NCI-H146 treated with DMSO at 0.1 percent for 48 hours (cell line): ENCODE measurements at regions not wholly inside any gene's neighbourhood (a gene's known extent, or its start where the extent isn't known, plus 50 kb on each side); places are given as distances from the start of the nearest gene placed in this dataset.
"Not testable (repeated sequence)": the region's sequence is repeated elsewhere in the genome, so short reads cannot be mapped to it uniquely, and the experiment has no call there.

Experiments used
- DNase-seq: peaks from one replicate; lab custom pipeline; 2025; ENCODE audit not compliant: unreplicated experiment; lab: John Stamatoyannopoulos, UW

DNA sequence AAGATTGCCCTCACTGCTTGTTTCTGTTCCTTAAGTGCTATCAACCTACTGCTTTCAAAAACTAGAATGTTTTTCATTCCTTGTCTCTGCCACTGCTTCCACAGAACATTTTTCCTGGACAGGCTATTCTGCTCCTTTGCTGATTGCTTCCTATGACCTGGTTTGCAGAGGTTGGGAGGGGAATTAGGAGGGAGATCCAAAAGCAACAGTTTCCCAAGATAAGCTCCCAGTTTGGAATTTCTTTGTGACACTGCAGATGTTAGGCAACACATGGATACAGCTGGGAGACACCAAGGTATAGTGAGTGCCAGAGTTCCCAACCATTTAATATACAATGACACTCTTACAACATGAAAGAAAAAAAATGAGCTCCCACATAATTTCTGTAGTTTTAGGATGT, 1036.5 kb downstream of the ROBO2 start:
- no peak for DNase-seq

DNA sequence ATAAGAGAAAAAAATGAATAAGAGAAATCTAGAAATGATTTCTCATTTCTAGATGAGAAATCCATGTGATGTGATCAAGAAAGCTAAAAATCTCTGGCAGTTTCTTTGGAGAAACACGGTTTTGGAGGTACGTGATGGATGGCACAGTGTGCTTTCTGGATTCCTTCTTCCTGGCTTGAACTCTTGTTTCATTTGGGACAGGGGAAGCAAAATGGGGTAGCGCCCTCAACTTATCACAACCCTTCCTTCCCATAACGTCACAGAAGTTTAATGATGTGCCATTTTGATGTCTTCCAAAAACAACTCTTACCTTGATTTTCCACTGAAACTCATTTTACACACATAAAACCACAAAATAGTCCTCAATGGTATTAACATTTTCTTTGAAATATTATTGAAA, 1037.3 kb downstream of the ROBO2 start:
- no peak for DNase-seq

DNA sequence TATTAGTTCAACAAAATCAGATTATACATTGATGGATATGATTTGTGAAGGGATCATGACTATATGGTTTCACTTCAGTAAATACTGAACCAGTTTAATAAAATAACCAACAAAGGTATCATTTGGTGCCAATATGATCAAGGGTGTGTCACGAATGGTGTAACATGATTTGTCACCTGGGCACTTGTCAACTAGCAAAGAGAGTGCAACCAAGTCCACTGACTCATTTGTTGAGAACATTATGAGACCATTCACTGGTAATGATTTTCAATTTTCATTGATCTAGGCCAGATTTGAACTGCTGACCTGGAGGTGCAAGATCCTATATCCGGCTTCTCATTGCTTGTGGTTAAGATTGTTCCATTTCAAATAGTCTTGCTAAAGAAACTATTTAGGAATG, 1037.9 kb downstream of the ROBO2 start:
- no peak for DNase-seq

DNA sequence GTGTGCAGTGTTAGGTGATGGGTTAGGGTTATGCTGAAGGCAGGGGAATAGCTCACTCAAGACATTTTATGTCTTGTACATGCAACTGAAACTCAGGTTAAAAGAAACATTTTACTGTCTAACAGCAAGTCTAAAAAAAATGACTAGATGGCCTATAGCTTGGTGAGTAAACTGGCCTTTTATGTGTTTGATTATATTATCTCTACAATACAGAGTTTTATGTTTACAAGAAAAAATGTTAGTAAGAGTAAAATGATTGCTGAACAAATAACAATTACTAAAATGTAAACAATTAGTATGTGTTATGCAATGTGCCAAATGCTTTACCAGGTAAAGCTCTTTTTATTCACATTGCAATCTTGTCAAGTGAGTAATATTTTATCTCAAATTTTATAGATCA, 1039.6 kb downstream of the ROBO2 start:
- no peak for DNase-seq

DNA sequence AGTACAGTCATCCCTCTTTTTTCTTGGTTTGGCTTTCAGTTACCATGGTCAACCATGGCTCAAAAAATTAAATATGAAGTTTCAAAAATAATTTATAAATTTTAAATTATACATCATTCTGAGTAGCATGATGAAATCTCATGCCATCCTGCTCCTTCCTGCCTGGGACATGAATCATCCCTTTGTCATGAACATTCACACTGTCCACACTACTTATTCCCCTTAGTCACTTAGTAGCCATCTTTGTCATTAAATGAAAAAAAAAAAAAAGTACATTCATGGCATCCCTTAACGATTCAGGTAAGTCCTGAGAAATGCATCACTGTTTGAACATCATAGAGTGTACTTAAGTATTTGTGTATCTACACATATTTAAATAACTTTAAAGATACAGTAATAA, 1046.3 kb downstream of the ROBO2 start:
- no peak for DNase-seq

DNA sequence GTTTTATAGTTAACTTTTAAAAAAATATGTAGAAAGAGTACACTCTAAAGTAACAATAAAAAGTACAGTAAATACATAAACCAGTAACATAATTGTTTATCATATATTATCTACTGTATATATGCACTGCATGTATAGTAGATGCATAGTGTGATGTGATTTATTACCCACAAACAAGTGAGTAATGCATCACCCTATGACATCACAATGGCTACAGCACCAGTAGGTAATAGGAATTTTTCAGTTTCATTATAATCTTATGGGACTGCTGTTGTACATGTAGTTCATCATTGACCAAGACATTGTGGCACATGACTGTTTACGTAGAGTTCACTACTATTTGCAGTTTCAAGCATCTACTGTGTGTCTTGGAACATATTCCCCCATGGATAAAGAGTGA, 1047.2 kb downstream of the ROBO2 start:
- no peak for DNase-seq

DNA sequence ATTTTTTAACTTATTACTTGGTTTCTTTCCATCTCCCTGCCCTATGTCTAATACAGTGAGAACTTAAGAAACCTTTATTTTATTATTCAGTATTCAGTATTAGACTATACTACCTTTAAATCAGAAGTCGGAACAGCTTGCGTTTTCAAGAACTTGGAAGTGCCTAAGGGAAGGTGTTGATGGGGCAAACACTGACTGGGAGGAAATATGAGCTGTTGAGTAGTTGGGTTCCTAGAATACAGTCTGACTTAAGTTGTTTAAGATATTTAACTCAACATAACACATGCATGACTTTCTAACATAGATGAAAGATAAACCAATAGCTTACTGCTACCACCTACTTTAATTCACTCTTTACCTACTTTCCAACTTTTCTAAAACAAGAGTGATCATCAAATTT, 1048.1 kb downstream of the ROBO2 start:
- no peak for DNase-seq

DNA sequence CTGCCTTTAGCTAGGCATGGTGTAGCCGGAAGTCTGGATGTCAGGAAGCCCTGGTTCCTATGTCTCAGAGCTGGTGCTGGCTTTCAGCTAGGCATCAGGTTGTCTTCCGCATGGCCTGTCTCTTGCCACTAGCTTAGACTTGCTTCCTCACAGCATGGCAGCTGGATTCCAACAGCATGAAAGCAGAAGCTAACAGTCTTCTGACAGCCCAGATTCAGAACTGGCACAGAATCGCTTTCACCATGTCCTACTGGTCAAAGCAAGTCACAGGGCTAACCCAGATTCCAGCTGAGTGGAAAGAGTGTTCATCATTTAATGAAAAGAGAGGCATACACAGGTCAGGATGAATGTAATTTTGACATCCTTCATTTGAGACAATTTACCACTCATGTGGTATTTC, 1050.5 kb downstream of the ROBO2 start:
- no peak for DNase-seq

DNA sequence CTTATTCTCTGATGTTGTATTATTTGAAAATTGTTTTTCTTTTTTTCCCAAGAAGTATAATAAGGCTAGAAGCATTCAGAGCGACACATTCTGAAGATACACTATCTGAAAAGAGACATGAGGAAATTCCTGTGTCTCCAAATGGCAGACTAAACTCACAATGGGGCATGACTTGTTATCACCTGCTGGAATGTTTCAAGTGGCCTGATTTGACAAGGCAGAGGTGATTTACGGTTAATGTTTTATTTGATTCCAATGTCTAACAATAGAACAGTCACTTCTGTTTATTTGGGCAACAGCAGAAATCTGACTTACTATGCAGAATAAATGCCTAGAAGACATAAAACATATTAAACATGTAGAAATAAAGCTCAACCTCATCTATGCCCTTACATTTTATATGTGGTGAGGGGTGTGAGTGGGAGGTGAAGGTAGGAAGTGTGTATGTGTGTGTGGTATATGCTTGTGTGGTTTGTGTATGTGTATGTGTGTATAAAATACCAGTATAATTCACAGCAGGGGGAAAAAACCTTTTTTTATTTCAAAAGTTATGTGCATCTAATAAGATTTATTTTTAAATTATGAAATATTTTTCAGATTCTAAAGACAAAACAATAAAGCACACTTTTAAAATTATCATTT, 1051.7 kb downstream of the ROBO2 start:
- no peak for DNase-seq

DNA sequence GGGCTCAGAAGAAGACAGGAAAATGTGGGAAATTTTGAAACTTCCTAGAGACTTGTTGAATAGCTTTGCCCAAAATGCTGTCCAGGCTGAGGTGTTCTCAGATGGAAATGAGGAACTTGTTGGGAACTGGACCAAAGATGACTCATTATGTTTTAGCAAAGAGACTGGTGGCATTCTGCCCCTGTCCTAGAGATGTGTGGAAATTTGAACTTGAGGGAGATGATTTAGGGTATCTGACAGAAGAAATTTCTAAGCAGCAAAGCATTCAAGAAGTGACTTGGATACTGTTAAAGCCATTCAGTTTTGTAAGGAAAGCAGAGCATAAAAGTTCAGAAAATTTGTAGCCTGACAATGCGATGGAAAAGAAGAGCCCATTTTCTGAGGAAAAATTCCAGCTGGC, 1052.7 kb downstream of the ROBO2 start:
- not testable (repeated sequence) for DNase-seq

DNA sequence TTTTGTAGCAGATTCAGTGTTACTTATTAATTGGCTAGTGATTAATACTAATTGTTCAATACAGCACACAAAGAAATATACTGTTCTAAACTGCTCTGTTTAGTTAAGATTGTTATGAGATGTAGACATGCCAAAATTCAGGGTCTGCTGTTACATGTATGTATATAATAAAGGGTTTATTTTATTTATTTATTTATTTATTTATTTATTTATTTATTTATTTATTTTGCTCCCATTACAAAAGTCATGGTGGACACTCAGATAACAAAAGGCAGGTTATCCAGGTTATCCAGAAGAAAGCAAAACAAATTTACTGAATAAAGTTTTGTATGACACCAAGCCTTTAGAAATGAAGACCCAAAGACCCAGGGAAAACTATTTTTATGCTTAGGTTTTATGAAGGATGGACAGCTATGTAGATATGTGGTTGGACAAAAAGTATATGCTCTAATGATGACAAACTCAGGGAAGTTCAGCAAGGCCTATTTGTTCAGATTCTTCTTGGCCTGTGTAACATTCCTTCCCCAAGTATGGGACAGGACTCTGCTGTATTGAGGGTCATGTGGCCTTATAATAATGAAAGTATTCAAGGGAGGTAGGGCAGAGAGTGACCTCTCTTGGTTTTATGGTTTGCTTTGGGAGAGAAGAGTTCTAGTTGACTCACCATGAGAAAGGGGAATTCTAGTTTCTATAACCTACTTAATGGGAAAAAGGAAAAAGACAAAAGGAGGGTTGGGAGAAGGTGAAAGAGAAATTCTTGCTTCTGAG, 1056.8 kb downstream of the ROBO2 start:
- DNase-seq, result no peak

DNA sequence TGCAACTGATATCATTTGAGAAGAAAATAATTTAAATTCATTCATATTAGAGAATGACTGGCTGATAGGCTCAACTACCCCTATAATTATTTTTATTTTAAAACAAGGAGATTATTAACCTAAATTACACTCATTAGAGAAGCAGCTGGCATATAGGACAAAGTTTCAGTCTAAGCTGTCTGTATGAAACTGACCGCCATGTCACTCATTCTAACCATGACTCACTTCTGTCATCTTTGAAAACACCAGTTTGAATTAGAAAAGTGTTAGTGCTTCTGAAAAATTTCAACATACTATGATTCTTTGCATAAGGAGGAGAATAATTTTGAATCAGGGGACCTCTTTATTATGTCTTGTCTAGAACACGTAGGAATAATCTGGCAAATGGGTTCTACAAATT, 1058.5 kb downstream of the ROBO2 start:
- DNase-seq, result no peak

DNA sequence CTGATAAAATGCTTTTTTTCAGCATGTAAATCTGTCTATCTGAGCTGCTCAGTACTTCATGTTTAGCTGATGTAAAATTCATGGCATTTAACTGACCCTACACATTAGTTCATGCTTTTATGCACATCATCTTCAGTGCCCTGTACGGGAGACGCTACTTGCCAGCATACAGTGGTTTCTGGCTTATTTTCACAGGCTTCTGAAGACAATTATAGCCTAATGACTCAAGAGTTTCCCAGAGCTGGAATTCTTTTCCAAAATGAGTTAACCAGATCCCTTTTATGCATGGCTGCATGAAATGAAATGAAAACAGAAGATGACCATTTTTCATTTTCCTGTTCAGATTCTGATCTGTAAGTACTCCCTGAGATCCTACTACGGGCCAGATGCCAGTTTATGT, 1061.5 kb downstream of the ROBO2 start:
- no peak for DNase-seq

DNA sequence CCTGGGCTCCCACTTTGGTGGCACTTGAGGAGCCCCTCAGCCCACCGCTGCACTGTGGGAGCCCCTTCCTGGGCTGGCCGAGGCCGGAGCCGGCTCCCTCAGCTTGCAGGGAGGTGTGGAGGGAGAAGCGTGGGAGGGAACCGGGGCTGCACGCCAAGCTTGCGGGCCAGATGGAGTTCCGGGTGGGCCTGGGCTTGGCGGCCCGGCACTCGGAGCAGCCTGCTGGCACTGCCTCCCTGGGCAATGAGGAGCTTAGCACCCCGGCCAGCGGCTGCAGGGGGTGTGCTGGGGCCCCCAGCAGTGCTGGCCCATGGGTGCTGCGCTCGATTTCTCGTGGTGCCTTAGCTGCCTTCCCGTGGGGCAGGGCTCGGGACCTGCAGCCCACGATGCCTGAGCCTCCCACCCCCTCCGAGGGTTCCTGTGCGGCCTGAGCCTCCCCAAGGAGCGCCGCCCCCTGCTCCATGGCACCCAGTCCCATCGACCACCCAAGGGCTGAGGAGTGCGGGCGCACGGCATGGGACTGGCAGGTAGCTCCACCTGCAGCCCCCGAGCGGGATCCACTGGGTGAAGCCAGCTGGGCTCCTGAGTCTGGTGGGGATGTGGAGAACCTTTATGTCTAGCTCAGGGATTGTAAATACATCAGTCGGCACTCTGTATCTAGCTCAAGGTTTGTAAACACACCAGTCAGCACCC, 1068.5 kb downstream of the ROBO2 start:
- not testable (repeated sequence) for DNase-seq

DNA sequence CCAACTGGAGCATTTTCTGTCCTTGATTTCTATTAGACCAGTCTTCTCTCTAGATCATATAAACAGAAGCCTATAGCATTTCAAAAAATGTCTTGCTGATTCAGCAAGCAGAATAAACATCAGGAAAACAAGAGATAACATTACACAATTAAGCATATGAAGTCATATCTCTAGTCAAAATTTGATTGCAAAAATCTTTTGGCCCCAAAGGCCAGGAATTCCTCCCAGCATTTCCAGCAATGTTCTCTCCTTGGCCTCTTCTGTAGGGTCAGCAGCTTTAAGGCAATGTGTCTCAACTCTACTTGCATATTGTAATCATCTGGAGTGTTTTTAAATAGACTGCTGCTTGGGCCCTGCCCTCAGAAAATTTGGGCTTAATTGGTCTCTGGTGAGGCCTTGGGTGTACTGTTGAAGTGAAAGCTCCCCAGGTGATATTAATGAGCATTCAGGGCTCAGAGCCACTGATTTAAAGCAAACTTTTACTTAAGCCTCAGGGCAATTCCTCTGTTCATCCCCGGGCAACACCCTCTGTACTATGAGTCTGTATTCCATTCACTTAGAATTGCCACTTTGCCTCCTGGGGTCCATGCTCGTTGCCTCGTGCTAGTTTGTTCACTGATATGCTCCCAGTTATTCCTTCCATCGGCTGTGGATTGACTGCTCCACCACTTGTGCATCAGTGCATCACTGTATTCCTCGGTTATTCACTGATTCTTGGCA, 1072.6 kb downstream of the ROBO2 start:
- DNase-seq, result peak; percentile 72

DNA sequence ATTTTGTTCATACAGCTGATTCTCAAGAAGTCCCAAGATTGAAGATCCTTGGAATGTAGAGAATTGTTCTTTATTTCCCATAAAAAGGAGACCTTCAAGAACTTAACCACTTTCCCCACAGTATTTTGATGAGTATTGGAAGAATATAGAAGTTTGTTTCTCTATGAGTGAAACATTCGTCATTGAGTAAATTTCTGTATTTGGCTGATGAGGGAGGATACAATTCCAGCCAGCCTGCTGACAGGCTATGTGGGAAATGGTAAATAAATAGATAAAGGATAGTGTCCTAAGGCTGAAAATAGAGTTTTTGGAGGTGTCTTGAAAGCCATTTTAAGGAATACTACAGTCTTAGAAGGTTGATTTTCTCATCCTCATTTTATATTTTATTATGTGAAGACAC, 1076.1 kb downstream of the ROBO2 start:
- no peak for DNase-seq

DNA sequence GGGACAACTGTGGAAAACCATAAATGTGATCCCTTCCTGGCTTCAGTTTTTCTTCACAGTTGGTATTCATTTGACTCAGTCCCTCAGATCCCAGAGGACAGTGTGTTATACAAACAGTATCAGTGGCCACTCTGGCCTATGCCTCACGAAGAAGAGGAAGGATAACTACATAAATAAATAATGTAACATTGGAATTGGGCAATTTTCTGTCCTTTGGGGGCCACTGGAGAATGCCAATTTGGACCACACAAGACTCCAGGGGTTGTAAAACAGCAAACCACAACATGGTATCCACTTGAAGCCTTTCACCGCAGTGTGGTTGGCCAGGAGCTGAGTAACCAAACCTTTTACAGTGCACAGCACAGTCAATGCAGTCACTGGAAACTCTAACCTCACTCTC, 1077.0 kb downstream of the ROBO2 start:
- no peak for DNase-seq

DNA sequence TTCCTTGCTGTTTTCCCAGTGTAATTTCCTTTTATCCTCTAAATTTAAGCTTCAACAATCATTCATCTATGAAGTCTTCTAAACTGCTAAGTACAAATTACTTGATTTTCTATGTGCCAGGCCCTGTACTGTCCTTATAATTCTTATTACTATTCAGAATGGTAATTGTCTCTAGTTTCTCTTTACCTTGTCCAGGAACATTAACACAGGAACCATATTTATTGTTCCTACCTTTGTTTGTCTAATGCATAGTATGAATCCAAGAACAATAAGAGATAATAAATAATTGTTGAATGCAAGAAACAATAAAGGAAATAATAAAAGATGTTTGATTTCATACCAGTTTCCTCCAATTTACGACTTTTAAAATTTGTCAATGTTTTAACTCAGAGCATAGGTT, 1083.2 kb downstream of the ROBO2 start:
- no peak for DNase-seq

DNA sequence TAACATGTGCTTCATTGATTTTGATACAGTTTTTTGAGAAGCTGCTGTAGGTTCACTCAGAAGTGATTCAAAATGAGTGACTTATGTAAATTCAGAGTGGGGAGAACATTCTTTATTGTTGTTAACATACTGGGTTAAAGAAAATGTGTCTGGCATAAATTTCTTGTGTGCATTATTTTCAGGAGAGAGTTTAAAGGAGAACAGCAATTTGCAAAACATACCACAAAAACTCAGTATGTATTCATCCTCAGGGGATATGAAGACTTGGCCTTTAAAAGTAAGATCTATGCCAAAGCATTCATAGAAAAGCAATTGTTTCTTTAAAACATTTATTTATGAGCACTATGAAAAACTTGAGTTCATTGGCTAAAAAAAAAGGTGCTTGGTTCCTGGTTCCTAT, 1089.8 kb downstream of the ROBO2 start:
- no peak for DNase-seq

DNA sequence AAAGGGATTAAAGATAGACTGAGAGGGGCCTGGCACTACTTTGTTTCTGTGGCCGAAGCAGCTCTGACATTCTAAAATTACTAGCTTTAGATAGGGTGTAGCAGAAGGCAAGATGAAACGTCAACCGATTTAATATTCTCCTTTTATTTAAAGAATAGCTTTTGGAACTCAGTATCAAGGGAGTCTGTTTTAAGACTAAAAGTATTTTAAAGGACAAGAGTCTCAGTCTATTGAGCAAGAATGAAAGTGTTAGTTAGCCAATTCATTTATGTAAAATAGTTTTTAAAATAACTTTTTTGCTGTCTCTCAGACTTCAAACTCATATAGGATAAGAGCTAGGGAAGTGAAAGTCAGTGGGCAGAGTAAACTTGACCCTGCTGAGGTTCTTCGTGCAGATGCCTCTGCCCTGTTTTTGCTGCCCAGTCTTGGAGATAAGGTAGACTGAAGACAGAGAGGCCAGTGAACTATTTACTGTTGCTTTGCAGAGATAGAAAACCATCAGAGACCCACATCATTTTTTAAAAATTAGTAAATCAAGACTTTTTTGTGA, 1090.9 kb downstream of the ROBO2 start:
- no peak for DNase-seq

DNA sequence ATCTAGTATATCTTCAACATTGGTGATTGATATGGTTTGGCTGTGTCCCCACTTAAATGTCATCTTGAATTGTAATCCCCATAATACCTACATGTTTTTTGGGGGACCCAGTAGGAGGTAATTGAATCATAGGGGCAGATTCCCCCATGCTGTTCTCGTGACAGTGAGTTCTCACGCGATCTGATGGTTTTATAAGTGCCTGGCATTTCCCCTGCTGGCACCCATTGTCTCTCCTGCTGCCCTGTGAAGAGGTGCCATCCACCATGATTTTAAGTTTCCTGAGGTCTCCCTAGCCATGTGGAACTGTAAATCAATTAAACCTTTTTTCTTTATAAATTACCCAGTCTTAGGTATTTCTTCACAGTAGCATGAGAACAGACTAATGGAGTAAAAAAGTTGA, 1094.6 kb downstream of the ROBO2 start:
- DNase-seq, result no peak
